ENCODE measurements at regions not wholly inside any gene's neighbourhood (a gene's known extent, or its start where the extent isn't known, plus 50 kb on each side); places are given as distances from the start of the nearest gene placed in this dataset.
"Not testable (repeated sequence)": the region's sequence is repeated elsewhere in the genome, so short reads cannot be mapped to it uniquely, and the experiment has no call there.

- no peak for DNase-seq
Observed at GRCh38 chr21:20877976-20878375, 120.2 kb upstream of the NCAM2 start.

DNA sequence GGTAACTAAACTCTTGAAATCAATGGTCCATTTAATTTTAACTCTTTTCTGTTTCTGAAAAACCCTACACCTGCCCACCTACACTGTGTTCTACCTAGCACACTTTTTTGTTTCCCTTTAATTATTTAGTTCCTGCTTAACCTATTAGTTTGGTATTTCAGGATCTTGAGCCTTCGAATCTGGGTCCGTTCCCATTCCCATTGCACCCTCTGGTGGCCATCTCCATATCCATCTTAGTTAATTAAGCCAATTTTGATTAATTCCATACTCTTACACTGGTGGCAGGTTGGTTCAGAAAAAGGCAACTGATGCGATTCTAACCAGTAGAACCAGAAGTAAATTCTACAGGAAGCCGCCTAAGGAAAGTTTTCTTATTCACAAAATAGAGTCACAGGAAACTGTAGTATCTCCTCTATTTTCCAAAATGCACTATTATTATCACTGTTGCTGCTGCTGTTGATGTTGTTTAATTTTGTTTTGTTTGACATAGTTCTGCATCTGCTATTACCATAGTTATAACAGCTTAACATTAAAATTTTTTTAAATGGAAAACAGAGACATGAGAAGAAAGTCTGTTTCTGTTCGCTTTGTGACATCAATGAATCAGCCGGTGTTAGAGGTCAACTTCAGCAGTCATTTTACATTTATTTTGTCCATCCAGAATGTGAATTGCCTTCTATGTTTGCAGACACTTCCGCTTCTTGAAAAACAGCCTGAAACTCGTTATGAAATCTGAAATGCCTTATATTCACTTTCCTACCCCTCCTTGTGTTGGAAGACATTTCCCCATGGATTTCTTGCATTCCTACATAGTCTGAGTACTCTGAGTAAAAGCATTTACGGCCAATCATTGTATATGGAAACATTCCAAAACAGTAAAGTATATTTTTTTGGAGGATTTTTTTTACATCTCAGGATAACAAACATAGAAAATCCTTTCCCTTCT is 115.5 kb upstream of the NCAM2 start:
- DNase-seq = peak in 1 of 2 donors; percentile 29

GRCh38 chr21:20883408-20883800 is 114.8 kb upstream of the NCAM2 start:
- DNase-seq = no peak

- DNase-seq = no peak
Observed at GRCh38 chr21:20902511-20902910, 95.7 kb upstream of the NCAM2 start.

DNA sequence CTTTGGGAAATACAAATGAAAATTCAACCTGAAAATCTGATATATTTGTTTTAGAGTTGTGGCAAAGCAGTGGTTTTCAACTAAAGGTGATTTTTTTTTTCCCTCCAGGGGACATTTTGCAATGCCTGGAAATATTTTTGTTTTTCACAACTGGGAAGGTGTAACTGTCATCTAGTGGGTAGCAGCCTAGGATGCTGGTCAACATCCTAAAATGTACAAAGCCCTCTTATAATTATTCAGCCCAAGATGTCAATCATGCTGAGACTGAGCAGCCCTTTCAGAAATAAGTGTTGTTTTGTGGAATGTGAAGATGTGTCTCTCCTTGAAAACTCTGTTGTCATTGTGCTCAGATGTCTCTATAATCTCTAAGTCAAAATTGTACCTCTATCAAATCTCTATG is 95.2 kb upstream of the NCAM2 start:
- DNase-seq = no peak

GRCh38 chr21:20927555-20927954 is 70.7 kb upstream of the NCAM2 start:
- not testable (repeated sequence) for DNase-seq

DNA sequence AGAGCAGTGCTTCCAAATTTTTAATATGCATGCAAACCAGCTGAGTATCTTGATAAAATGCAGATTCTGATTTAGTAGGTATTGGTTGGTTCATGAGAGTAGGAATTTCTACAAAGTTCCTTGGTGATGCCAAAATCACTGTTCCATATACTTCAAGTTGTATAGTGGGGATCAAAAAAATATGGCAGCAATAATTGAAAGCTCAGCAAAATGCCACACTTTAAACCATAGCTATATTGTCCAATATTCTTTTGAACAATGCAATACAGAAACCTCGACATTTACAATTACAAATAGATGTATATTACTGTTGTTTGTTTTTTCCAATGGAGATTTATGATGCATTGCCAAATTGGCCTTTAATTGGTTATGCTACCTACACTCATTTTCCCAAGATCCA is 55.7 kb upstream of the NCAM2 start:
- DNase-seq = no peak

- no peak for DNase-seq
Observed at GRCh38 chr21:20943561-20943997, 54.6 kb upstream of the NCAM2 start.

- no peak for DNase-seq
Observed at GRCh38 chr21:20944139-20944538, 54.1 kb upstream of the NCAM2 start.

DNA sequence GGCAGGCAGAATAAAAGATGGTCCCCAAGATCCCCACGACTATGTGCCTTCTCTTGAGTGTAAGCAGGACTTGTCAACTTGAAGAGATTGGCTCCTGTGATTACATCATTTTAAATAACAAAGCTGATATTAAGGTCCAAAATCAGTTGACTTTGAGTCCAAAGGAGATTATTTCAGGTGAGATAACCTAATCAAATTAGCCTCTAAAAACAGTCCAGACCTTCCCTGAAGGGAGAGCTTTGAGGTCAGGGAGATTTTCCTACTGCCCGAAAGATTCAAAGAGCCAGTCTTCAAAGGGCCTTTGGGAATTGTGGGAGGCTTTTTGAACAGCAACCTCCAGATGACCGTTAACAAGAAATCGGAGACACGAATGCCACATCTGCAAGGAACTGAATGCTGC is 51.5 kb upstream of the NCAM2 start:
- no peak for DNase-seq

All from bone marrow (tissue), 2 donors.